ENCODE measurements at regions not wholly inside any gene's neighbourhood (a gene's known extent, or its start where the extent isn't known, plus 50 kb on each side); places are given as distances from the start of the nearest gene placed in this dataset.

- DNase-seq (ENCODE audit: low read depth), result no peak
Measured at GRCh38 chr13:71967990-71968389, 101.0 kb upstream of the DACH1 start.

GRCh38 chr13:71964491-71965100 lies 97.6 kb upstream of the DACH1 start:
- no peak for DNase-seq (ENCODE audit: low read depth)

- DNase-seq (ENCODE audit: low read depth), result no peak
Measured at GRCh38 chr13:71962735-71963134, 95.7 kb upstream of the DACH1 start.

GRCh38 chr13:71962126-71962525 lies 95.1 kb upstream of the DACH1 start:
- DNase-seq (ENCODE audit: low read depth), result no peak

- DNase-seq (ENCODE audit: low read depth), result no peak
Measured at GRCh38 chr13:71949441-71949840, 82.4 kb upstream of the DACH1 start.

GRCh38 chr13:71939186-71939585 lies 72.2 kb upstream of the DACH1 start:
- no peak for DNase-seq (ENCODE audit: low read depth)

- no peak for DNase-seq (ENCODE audit: low read depth)
Measured at GRCh38 chr13:71935166-71935840, 68.3 kb upstream of the DACH1 start.

GRCh38 chr13:71924931-71925330 lies 57.9 kb upstream of the DACH1 start:
- DNase-seq (ENCODE audit: low read depth), result no peak

- no peak for DNase-seq (ENCODE audit: low read depth)
Measured at GRCh38 chr13:71922194-71922593, 55.2 kb upstream of the DACH1 start.
